Ovary (tissue), 7 donors: ENCODE measurements at regions not wholly inside any gene's neighbourhood (a gene's known extent, or its start where the extent isn't known, plus 50 kb on each side); places are given as distances from the start of the nearest gene placed in this dataset.

Source experiments
- DNase-seq, 5 donors: peaks; one replicate each; pipeline ENCODE4 v3.0.0-alpha.2; 2019 to 2020
- H3K27ac ChIP-seq, 2 donors: fragments of 200-600 bp; one replicate each; pipeline versions ENCODE4 v1.5.1 to v1.8.0; 2019 to 2022
- H3K27me3 ChIP-seq: fragments of 200-600 bp; one replicate; pipeline ENCODE4 v1.8.0; 2022
- H3K36me3 ChIP-seq: fragments of 200-600 bp; sonication (generic); one replicate; pipeline ENCODE4 v1.5.1; 2019
- H3K4me1 ChIP-seq: one replicate; pipeline ENCODE4 v1.8.1; 2013; ENCODE audit warnings: mild to moderate bottlenecking, moderate library complexity; ENCODE audit not compliant: insufficient read depth
- H3K4me3 ChIP-seq: fragments of 200-600 bp; sonication (generic); one replicate; pipeline ENCODE4 v1.5.1; 2017
- H3K9me3 ChIP-seq, 2 donors: fragments of 200-600 bp in 1 of 2; sonication (generic) in 1 of 2; one replicate each; pipeline versions ENCODE4 v1.5.1 to v1.8.1; 2013 to 2019; ENCODE audit warnings: mild to moderate bottlenecking in 1 of 2, moderate library complexity in 1 of 2
- CTCF ChIP-seq, 3 donors: fragments of 450-650 bp in 2 of 3; fragments of 200-600 bp in 1 of 3; IDR thresholded peaks; one replicate each; pipeline versions ENCODE4 v1.5.1 to v1.8.0; 2016 to 2022; ENCODE audit warnings: antibody characterized with exemption in 3 of 3, mild to moderate bottlenecking in 1 of 3
- EP300 ChIP-seq: sonication (generic); formaldehyde crosslinking; IDR thresholded peaks from one replicate; pipeline ENCODE4 v1.6.1; 2017; ENCODE audit warnings: antibody characterized with exemption
- POLR2A ChIP-seq: fragments of 450-650 bp; IDR thresholded peaks from one replicate; pipeline ENCODE4 v1.6.1; 2017; ENCODE audit warnings: antibody characterized with exemption, mild to moderate bottlenecking, moderate library complexity
- WGBS, 3 donors: extraction: QIAGEN DNeasy Blood & Tissue Kit in 1 of 3; methylation state at CpG; one replicate each; pipeline versions ENCODE4 v1.1.5 to v1.1.7; 2013 to 2017; 5-methylcytosine and 5-hydroxymethylcytosine counted together
- intact Hi-C, 4 donors: fragments of 100-400 bp; cut with DNase I; formaldehyde crosslinking; loops; one replicate each; pipeline versions ENCODE4 v1.11.0 to v1.15.1; 2022 to 2023
- donor health status: DM: no; HTN: no; CAD: no; lungs with moderate emphysema.
- donor health status: DM: no; HTN: no; CAD: no.
- donor health status: Bipolar disorder and iron deficiency.
- donor health status: DM: no; HTN: no; CAD: no.
- donor health status: DM: yes; HTN: yes; CAD: no.

GRCh38 chr7:130849604-130850003 is 115.6 kb upstream of the KLF14 start:
- Histone ChIP-seq H3K27me3 (no peaks in the 10 kb centered on the region), H3K4me3 (no peak overlapping the region), H3K4me1 (no peaks in the 10 kb centered on the region), H3K27ac (no peak overlapping the region), H3K36me3 (no peaks in the 10 kb centered on the region), H3K9me3 (no peaks in the 10 kb centered on the region)
- TF ChIP-seq POLR2A (no peak), EP300 (no peak), CTCF (IDR thresholded peaks at IDR 0.05) (no peak)
- intact Hi-C loops = no loop called here
- WGBS, 3 donors = 80 to 94% (median 92%) methylated on average over 2 of the region's 2 CpGs
- DNase-seq = no peak

DNA sequence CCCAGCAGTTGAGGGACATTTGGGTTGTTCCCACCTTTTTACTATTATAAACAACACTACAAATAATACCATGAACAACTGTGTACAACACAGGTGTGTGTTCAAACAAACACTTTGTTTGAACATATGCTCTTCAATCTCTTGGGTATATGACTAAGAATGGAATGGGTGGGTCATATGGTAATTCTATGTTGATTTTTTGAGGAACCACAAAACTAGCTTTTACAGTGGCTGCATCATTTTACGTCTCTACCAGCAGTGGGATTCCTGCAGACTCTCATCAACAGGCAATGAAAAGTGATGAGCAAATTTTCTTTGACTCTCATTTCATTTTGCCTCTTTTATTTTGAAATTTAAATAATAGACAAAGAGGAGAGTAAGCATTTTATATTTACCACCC is 116.9 kb upstream of the KLF14 start:
- H3K4me3 ChIP-seq = no peak overlapping the region
- 87 to 100% (median 91%) methylated on average over 1 of the region's 1 CpG for WGBS, 3 donors
- intact Hi-C loops = no loop called here

DNA sequence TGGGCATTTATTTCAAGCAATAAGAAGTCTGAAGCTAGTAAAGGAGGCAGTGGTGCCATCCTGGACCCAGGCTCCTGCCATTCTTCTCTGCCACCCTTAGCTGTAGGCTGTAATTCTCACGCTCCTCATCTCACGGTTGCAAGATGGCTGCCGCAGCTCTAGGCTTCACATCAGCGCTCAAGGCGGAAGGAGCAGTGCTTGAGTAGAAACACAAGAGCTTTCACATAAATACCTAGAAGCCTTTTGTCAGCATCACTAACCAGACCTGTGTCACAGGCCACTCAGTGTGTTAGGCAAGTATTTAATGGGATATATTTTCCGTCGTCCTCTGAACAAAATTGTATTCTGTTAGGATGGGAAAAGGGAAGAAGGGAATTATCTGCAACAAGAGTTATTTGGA is 118.9 kb upstream of the KLF14 start:
- no peak for DNase-seq
- TF ChIP-seq EP300 (no peak), CTCF (IDR thresholded peaks at IDR 0.05) (no peak), POLR2A (no peak)
- Histone ChIP-seq H3K36me3 (no peaks in the 10 kb centered on the region), H3K27me3 (no peaks in the 10 kb centered on the region), H3K4me1 (no peaks in the 10 kb centered on the region), H3K9me3 (peaks cover 0 to 4% of the 10 kb centered on the region in 2 donors), H3K27ac (no peak overlapping the region), H3K4me3 (no peak overlapping the region)
- intact Hi-C loops = no loop called here
- 94 to 98% (median 97%) methylated on average over 7 of the region's 7 CpGs for WGBS, 3 donors

More for the DNA sequence above, 116.9 kb upstream of the KLF14 start:
- no peak overlapping the region for H3K27ac ChIP-seq
- DNase-seq = no peak
- TF ChIP-seq CTCF (IDR thresholded peaks at IDR 0.05) = no peak
- TF ChIP-seq EP300 = no peak
- no peaks in the 10 kb centered on the region for H3K27me3 ChIP-seq
- no peaks in the 10 kb centered on the region for H3K36me3 ChIP-seq
- no peaks in the 10 kb centered on the region for H3K4me1 ChIP-seq
- no peaks in the 10 kb centered on the region for H3K9me3 ChIP-seq

DNA sequence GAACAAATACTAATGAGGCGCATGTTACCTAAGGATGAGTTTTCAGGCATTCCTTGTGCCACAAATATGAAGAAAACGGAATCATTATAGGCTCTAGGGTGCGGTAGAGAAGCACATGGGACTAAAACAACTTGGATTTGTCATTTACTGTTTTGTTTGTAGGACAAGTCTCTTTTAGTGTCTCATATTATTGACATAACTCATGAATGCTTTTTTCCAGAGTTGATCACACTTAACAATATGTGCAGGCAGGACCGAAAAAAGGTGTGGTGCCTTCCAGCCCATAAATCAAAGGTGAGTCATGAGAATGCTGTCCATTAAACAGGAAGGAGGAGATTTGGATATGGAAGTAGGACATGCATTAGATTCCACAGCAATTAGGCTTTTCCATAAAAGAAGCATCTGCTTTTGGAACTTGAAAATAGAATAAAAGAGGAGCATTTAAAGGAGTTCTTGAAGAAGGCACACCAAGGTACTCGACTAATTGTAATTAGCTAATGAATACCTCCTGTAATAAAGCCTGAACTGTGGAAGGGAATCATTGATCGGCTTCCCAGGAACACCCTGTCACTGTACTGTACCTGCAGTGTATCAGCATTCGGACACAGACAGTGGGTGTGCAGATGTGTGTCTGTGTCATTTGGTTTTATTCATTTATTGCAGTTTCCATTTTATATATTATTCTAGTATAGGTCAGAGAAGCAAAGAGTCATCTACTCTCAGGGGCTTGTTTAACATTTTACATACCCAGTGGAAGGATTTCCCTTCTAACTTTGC is 119.7 kb upstream of the KLF14 start:
- WGBS, 3 donors = 88 to 94% (median 91%) methylated on average over 7 of the region's 7 CpGs
- intact Hi-C loops = no loop called here
- no peak for TF ChIP-seq POLR2A
- no peak for TF ChIP-seq CTCF (IDR thresholded peaks at IDR 0.05)
- no peak for TF ChIP-seq EP300
- no peaks in the 10 kb centered on the region for H3K36me3 ChIP-seq
- peaks cover 0 to 4% of the 10 kb centered on the region in 2 donors for H3K9me3 ChIP-seq
- no peaks in the 10 kb centered on the region for H3K27me3 ChIP-seq
- H3K27ac ChIP-seq = no peak overlapping the region
- no peaks in the 10 kb centered on the region for H3K4me1 ChIP-seq
- DNase-seq = no peak
- H3K4me3 ChIP-seq = no peak overlapping the region
